Esophagus squamous epithelium (tissue), 4 donors: ENCODE measurements at regions not wholly inside any gene's neighbourhood (a gene's known extent, or its start where the extent isn't known, plus 50 kb on each side); places are given as distances from the start of the nearest gene placed in this dataset.

Experiments used
- POLR2A ChIP-seq, 4 donors: fragments of 450-650 bp; IDR thresholded peaks; one replicate each; pipeline ENCODE4 v1.6.1; 2017; ENCODE audit warnings: antibody characterized with exemption in 4 of 4, mild to moderate bottlenecking in 4 of 4, moderate library complexity in 3 of 4
- TF ChIP-seq, protein P1 (sequence below), 6 experiments: fragments of 450-650 bp in 4 of 6; fragments of 200-600 bp in 2 of 6; sonication (generic) in 2 of 6; IDR thresholded peaks; one replicate each; pipeline ENCODE4 v1.5.1; 2016 to 2019; ENCODE audit warnings: antibody characterized with exemption in 6 of 6, mild to moderate bottlenecking in 4 of 6, moderate library complexity in 4 of 6

DNA sequence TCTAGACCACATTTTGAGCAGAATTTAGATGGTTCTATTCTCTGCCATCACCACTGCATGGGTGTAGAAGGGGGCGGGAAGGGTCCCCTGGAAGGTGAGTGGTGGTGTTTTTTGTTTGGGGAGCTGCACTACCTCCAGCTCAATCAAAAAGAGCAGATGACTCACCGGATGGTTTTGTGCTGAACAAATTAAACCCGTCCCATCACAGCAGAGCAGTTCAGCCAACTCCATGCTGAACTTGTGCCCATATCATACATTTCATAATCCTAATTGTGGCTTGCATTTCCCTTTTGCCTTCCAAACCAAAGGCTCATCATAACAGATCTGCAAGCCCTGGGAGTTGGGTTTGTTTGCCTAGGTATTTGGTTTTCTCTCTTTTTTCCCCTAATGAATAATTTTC is 53.0 kb upstream of the RPH3A start:
- TF ChIP-seq, protein P1, sequence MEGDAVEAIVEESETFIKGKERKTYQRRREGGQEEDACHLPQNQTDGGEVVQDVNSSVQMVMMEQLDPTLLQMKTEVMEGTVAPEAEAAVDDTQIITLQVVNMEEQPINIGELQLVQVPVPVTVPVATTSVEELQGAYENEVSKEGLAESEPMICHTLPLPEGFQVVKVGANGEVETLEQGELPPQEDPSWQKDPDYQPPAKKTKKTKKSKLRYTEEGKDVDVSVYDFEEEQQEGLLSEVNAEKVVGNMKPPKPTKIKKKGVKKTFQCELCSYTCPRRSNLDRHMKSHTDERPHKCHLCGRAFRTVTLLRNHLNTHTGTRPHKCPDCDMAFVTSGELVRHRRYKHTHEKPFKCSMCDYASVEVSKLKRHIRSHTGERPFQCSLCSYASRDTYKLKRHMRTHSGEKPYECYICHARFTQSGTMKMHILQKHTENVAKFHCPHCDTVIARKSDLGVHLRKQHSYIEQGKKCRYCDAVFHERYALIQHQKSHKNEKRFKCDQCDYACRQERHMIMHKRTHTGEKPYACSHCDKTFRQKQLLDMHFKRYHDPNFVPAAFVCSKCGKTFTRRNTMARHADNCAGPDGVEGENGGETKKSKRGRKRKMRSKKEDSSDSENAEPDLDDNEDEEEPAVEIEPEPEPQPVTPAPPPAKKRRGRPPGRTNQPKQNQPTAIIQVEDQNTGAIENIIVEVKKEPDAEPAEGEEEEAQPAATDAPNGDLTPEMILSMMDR (IDR thresholded peaks at IDR 0.05), result no peak
- no peak for TF ChIP-seq POLR2A (IDR thresholded peaks at IDR 0.05)
